Adrenal gland (tissue), 5 donors: ENCODE measurements at regions not wholly inside any gene's neighbourhood (a gene's known extent, or its start where the extent isn't known, plus 50 kb on each side); places are given as distances from the start of the nearest gene placed in this dataset.

Experiments used
- POLR2A ChIP-seq, 2 donors: fragments of 450-650 bp; IDR thresholded peaks; one replicate each; pipeline ENCODE4 v1.6.1; 2017; ENCODE audit warnings: antibody characterized with exemption in 2 of 2, mild to moderate bottlenecking in 2 of 2, moderate library complexity in 1 of 2
- TF ChIP-seq, protein P1 (sequence below), 6 experiments: fragments of 450-650 bp in 4 of 6; fragments of 200-600 bp in 2 of 6; sonication (generic) in 1 of 6; IDR thresholded peaks; 1 replicate in 5 of 6; 2 replicates in 1 of 6; pipeline versions ENCODE4 v1.5.1 to v1.8.0; 2016 to 2021; ENCODE audit warnings: antibody characterized with exemption in 6 of 6, mild to moderate bottlenecking in 2 of 6, moderate library complexity in 1 of 6
- donor health status: DM: no; HTN: no; CAD: no.

GRCh38 chr5:58048185-58048925 lies 411.5 kb downstream of the PLK2 start:
- no peak for TF ChIP-seq POLR2A (IDR thresholded peaks at IDR 0.05)
- TF ChIP-seq, protein P1, sequence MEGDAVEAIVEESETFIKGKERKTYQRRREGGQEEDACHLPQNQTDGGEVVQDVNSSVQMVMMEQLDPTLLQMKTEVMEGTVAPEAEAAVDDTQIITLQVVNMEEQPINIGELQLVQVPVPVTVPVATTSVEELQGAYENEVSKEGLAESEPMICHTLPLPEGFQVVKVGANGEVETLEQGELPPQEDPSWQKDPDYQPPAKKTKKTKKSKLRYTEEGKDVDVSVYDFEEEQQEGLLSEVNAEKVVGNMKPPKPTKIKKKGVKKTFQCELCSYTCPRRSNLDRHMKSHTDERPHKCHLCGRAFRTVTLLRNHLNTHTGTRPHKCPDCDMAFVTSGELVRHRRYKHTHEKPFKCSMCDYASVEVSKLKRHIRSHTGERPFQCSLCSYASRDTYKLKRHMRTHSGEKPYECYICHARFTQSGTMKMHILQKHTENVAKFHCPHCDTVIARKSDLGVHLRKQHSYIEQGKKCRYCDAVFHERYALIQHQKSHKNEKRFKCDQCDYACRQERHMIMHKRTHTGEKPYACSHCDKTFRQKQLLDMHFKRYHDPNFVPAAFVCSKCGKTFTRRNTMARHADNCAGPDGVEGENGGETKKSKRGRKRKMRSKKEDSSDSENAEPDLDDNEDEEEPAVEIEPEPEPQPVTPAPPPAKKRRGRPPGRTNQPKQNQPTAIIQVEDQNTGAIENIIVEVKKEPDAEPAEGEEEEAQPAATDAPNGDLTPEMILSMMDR (IDR thresholded peaks at IDR 0.05), result no peak
